ENCODE measurements at regions not wholly inside any gene's neighbourhood (a gene's known extent, or its start where the extent isn't known, plus 50 kb on each side); places are given as distances from the start of the nearest gene placed in this dataset.
"Not testable (repeated sequence)": the region's sequence is repeated elsewhere in the genome, so short reads cannot be mapped to it uniquely, and the experiment has no call there.

GRCh38 chr2:78766459-78766858, 259.0 kb upstream of the REG3G start:
- no peak for ATAC-seq (replicated peaks)
- H3K27me3 Mint-ChIP-seq: no peaks in the 10 kb centered on the region
- peaks cover 20 to 26% of the 10 kb centered on the region in 2 donors for H3K9me3 Mint-ChIP-seq
- DNase-seq: no peak
- no peaks in the 10 kb centered on the region for H3K4me1 Mint-ChIP-seq
- no peak overlapping the region for H3K4me3 Mint-ChIP-seq
- H3K27ac Mint-ChIP-seq: no peak overlapping the region
- peaks cover 1 to 4% of the 10 kb centered on the region in 2 donors for H3K36me3 Mint-ChIP-seq

- no peak for DNase-seq
- H3K36me3 Mint-ChIP-seq: no peaks in the 10 kb centered on the region
- ATAC-seq (replicated peaks): no peak
- H3K9me3 Mint-ChIP-seq: peaks cover 6 to 13% of the 10 kb centered on the region in 2 donors
- no peak overlapping the region for H3K27ac Mint-ChIP-seq
- no peak overlapping the region for H3K4me3 Mint-ChIP-seq
- H3K4me1 Mint-ChIP-seq: no peaks in the 10 kb centered on the region
- H3K27me3 Mint-ChIP-seq: no peaks in the 10 kb centered on the region
Observed at GRCh38 chr2:78768016-78768415, 257.5 kb upstream of the REG3G start.

GRCh38 chr2:78775291-78775690, 250.2 kb upstream of the REG3G start:
- H3K4me1 Mint-ChIP-seq: no peaks in the 10 kb centered on the region
- ATAC-seq (replicated peaks) (no peak), DNase-seq (no peak)
- no peaks in the 10 kb centered on the region for H3K27me3 Mint-ChIP-seq
- H3K36me3 Mint-ChIP-seq: no peaks in the 10 kb centered on the region
- peaks cover 9 to 12% of the 10 kb centered on the region in 2 donors for H3K9me3 Mint-ChIP-seq
- no peak overlapping the region for H3K4me3 Mint-ChIP-seq
- no peak overlapping the region for H3K27ac Mint-ChIP-seq

- no peak for DNase-seq
Observed at GRCh38 chr2:78778756-78779510, 246.6 kb upstream of the REG3G start.

GRCh38 chr2:78779761-78780160, 245.7 kb upstream of the REG3G start:
- Mint-ChIP-seq H3K27me3 (no peaks in the 10 kb centered on the region), H3K27ac (no peak overlapping the region), H3K36me3 (no peaks in the 10 kb centered on the region), H3K4me1 (no peaks in the 10 kb centered on the region), H3K9me3 (peaks cover 8 to 9% of the 10 kb centered on the region in 2 donors), H3K4me3 (no peak overlapping the region)
- DNase-seq (no peak), ATAC-seq (replicated peaks) (no peak)

More at GRCh38 chr2:78778756-78779510, 246.6 kb upstream of the REG3G start:
- Mint-ChIP-seq H3K4me1 (no peaks in the 10 kb centered on the region), H3K36me3 (no peaks in the 10 kb centered on the region), H3K27ac (no peak overlapping the region), H3K9me3 (peaks cover 8 to 9% of the 10 kb centered on the region in 2 donors), H3K4me3 (no peak overlapping the region), H3K27me3 (no peaks in the 10 kb centered on the region)
- ATAC-seq (replicated peaks): no peak

- ATAC-seq (replicated peaks): no peak
- peaks cover 8 to 9% of the 10 kb centered on the region in 2 donors for H3K9me3 Mint-ChIP-seq
- H3K4me3 Mint-ChIP-seq: no peak overlapping the region
- H3K36me3 Mint-ChIP-seq: no peaks in the 10 kb centered on the region
- DNase-seq: no peak
- H3K27me3 Mint-ChIP-seq: no peaks in the 10 kb centered on the region
- no peak overlapping the region for H3K27ac Mint-ChIP-seq
- no peaks in the 10 kb centered on the region for H3K4me1 Mint-ChIP-seq
Observed at GRCh38 chr2:78780256-78780655, 245.2 kb upstream of the REG3G start.

- Mint-ChIP-seq H3K27ac (no peak overlapping the region), H3K27me3 (no peaks in the 10 kb centered on the region), H3K9me3 (peaks cover 8 to 9% of the 10 kb centered on the region in 2 donors), H3K4me3 (no peak overlapping the region), H3K36me3 (no peaks in the 10 kb centered on the region), H3K4me1 (no peaks in the 10 kb centered on the region)
- no peak for DNase-seq
- ATAC-seq (replicated peaks): no peak
Observed at GRCh38 chr2:78780864-78781583, 244.5 kb upstream of the REG3G start.

- Mint-ChIP-seq H3K27me3 (no peaks in the 10 kb centered on the region), H3K36me3 (no peaks in the 10 kb centered on the region), H3K9me3 (peaks cover 8 to 12% of the 10 kb centered on the region in 2 donors), H3K4me3 (no peak overlapping the region), H3K27ac (no peak overlapping the region), H3K4me1 (no peaks in the 10 kb centered on the region)
- no peak for ATAC-seq (replicated peaks)
- DNase-seq: no peak
Observed at GRCh38 chr2:78782196-78782595, 243.3 kb upstream of the REG3G start.

GRCh38 chr2:78811955-78812610, 213.4 kb upstream of the REG3G start:
- no peak overlapping the region for H3K27ac Mint-ChIP-seq
- H3K4me1 Mint-ChIP-seq: no peaks in the 10 kb centered on the region
- no peaks in the 10 kb centered on the region for H3K9me3 Mint-ChIP-seq
- DNase-seq (no peak), ATAC-seq (replicated peaks) (no peak)
- no peaks in the 10 kb centered on the region for H3K36me3 Mint-ChIP-seq
- H3K4me3 Mint-ChIP-seq: no peak overlapping the region
- H3K27me3 Mint-ChIP-seq: no peaks in the 10 kb centered on the region

GRCh38 chr2:78814331-78814986, 211.0 kb upstream of the REG3G start:
- no peaks in the 10 kb centered on the region for H3K9me3 Mint-ChIP-seq
- H3K27ac Mint-ChIP-seq: no peak overlapping the region
- H3K4me1 Mint-ChIP-seq: no peaks in the 10 kb centered on the region
- DNase-seq (no peak), ATAC-seq (replicated peaks) (no peak)
- H3K36me3 Mint-ChIP-seq: no peaks in the 10 kb centered on the region
- no peak overlapping the region for H3K4me3 Mint-ChIP-seq
- no peaks in the 10 kb centered on the region for H3K27me3 Mint-ChIP-seq

- H3K27ac Mint-ChIP-seq: no peak overlapping the region
- no peak for ATAC-seq (replicated peaks)
Observed at GRCh38 chr2:78817430-78817829, 208.1 kb upstream of the REG3G start.

GRCh38 chr2:78832481-78832880, 193.0 kb upstream of the REG3G start:
- no peaks in the 10 kb centered on the region for H3K36me3 Mint-ChIP-seq

More at GRCh38 chr2:78817430-78817829, 208.1 kb upstream of the REG3G start:
- Mint-ChIP-seq H3K27me3 (no peaks in the 10 kb centered on the region), H3K36me3 (no peaks in the 10 kb centered on the region), H3K4me3 (no peak overlapping the region), H3K9me3 (no peaks in the 10 kb centered on the region), H3K4me1 (no peaks in the 10 kb centered on the region)
- no peak for DNase-seq

GRCh38 chr2:78839259-78839658, 186.2 kb upstream of the REG3G start:
- ATAC-seq (replicated peaks) (no peak), DNase-seq (no peak)
- Mint-ChIP-seq H3K9me3 (peaks cover 0 to 5% of the 10 kb centered on the region in 2 donors), H3K27ac (no peak overlapping the region), H3K27me3 (no peaks in the 10 kb centered on the region), H3K4me1 (no peaks in the 10 kb centered on the region), H3K36me3 (no peaks in the 10 kb centered on the region), H3K4me3 (no peak overlapping the region)

More at GRCh38 chr2:78832481-78832880, 193.0 kb upstream of the REG3G start:
- Mint-ChIP-seq H3K4me3 (no peak overlapping the region), H3K4me1 (no peaks in the 10 kb centered on the region), H3K27me3 (no peaks in the 10 kb centered on the region), H3K27ac (no peak overlapping the region), H3K9me3 (peaks cover 0 to 2% of the 10 kb centered on the region in 2 donors)
- DNase-seq: no peak
- no peak for ATAC-seq (replicated peaks)

- not testable (repeated sequence) for H3K4me3 Mint-ChIP-seq; H3K27ac Mint-ChIP-seq; H3K36me3 Mint-ChIP-seq; H3K4me1 Mint-ChIP-seq; ATAC-seq (replicated peaks); DNase-seq; H3K27me3 Mint-ChIP-seq; H3K9me3 Mint-ChIP-seq
Observed at GRCh38 chr2:78840311-78840710, 185.2 kb upstream of the REG3G start.

Data from stimulated activated naive B cell treated with anti-CD40 and anti-IgM and Interleukin-4, amounts not matched to agents 10 μg/mL and 1 μg/mL and 100 μg/mL, for 72 hours (primary cell).